ENCODE measurements at regions not wholly inside any gene's neighbourhood (a gene's known extent, or its start where the extent isn't known, plus 50 kb on each side); places are given as distances from the start of the nearest gene placed in this dataset.

DNA sequence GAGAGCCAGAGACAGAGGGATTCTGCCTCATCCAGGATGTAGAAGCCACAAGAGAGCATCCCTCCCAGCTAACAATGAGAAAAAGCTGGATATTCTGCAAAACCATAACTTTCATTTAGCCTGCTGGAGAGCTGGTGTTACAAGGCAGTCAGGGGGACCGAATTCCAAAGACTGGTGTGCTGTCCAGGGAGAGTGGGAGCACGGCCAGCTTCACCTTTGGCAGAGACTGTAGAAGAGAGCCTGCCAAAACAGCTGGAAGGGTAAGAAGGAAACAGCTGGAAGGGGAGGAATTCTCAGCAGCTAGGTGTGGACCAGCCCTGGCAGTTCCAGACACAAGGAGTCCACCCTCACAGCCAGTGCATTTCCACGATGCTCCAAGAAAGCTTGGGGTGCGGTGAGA is 109.9 kb upstream of the LINGO1 start:
- CTCF ChIA-PET, result interaction anchor here (1.0 kb wide), 1 partner anchor 110 kb away, joined by 6 read pairs; the partner anchor contains the start of gene LINGO1
- POLR2A ChIA-PET (ENCODE audit: low non-redundant PET), result no interaction called here
- no peak overlapping the region for H3K27ac ChIP-seq
- TF ChIP-seq, protein P1, sequence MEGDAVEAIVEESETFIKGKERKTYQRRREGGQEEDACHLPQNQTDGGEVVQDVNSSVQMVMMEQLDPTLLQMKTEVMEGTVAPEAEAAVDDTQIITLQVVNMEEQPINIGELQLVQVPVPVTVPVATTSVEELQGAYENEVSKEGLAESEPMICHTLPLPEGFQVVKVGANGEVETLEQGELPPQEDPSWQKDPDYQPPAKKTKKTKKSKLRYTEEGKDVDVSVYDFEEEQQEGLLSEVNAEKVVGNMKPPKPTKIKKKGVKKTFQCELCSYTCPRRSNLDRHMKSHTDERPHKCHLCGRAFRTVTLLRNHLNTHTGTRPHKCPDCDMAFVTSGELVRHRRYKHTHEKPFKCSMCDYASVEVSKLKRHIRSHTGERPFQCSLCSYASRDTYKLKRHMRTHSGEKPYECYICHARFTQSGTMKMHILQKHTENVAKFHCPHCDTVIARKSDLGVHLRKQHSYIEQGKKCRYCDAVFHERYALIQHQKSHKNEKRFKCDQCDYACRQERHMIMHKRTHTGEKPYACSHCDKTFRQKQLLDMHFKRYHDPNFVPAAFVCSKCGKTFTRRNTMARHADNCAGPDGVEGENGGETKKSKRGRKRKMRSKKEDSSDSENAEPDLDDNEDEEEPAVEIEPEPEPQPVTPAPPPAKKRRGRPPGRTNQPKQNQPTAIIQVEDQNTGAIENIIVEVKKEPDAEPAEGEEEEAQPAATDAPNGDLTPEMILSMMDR (conservative IDR thresholded peaks at IDR 0.05; ENCODE audit: low read depth), result no peak
- no peak for DNase-seq (ENCODE audit: low spot score)

DNA sequence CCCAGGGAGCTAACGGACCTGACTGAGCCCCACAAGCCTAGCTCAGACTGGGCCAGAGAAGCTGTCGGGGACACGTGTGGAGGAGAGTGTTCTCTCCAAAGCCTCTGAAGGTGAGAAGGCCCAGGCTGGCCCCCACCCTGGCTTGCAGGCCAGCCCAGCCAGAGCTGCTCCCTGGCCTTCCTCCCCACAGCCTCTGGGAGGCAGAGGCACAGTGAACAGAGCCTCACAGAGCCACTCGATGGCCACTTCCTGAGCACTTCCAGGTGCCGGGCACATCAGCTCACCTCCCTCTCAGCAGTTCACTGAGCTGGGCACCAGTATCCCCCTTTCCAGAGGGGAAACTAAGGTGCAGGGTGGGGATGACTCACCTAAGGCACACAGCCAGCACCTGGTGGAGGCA is 109.4 kb upstream of the LINGO1 start:
- TF ChIP-seq, protein P1 (conservative IDR thresholded peaks at IDR 0.05; ENCODE audit: low read depth), result no peak
- no peak overlapping the region for H3K27ac ChIP-seq
- CTCF ChIA-PET, result interaction anchor here (0.6 to 1.0 kb wide), 2 partner anchors 38 to 109 kb away, joined by 3 to 6 read pairs; partner anchors contain the start of gene LINGO1
- POLR2A ChIA-PET (ENCODE audit: low non-redundant PET), result no interaction called here
- DNase-seq (ENCODE audit: low spot score), result no peak

DNA sequence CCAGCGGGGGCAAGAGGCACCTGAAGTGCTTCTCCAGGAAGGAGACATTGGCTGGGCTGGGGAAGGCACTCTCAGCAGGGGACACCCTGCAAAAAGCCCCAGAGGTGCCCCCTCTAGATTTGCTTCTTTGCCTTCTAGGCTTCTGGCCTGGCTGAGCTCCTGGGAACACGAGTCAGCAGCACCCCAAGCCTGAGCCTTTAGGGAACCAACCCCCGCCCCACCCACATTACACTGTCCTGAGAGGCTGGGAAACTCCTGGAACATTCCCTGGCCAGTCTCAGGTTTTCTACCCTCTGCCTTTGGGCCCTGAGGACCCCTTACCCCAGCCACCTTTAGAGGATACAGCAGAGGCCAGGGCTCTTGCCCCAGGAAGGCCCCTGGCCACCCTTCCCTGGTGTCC is 108.4 kb upstream of the LINGO1 start:
- TF ChIP-seq, protein P1 (conservative IDR thresholded peaks at IDR 0.05; ENCODE audit: low read depth), result no peak
- ChIA-PET POLR2A (ENCODE audit: low non-redundant PET) (no interaction called here), CTCF (no interaction called here)
- H3K27ac ChIP-seq, result no peak overlapping the region
- no peak for DNase-seq (ENCODE audit: low spot score)

DNA sequence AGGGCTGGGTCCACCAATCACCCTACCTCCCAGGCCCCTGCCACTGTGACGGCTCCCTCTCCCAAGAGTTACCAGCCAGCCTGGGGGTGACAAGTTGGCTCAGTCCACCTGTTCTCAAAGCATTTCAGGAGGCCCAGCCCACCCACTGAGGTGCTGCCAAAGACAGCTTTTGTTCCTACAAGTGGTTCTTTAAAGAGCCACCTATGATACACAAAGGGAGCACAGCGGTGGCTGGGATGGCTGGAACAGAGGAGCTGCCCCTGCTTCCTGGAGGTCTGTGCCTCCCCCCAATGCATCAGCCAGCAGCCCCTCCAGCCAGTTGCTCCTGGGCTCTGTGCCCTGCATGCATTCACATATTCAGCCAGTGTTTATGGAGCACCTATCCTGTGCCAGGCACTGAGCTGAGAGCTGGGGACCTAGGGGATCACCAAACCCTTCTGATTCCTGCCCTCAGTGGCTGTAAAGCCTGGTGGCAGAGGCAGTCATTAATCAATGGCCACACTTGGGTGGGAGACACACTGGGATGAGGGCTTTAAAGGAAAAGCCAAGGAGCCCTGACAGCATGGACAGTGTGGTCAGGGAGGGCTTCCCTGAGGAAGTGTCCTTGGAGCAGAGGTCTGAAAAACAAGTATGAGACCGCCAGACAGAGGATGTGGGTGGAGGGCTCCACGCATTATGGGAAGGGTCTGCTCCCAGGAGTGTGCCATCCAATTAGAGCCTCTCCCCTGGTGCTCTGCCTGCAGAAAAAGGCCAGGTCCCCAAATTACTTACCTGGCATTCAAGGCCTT is 107.1 kb upstream of the LINGO1 start:
- no peak overlapping the region for H3K27ac ChIP-seq
- DNase-seq (ENCODE audit: low spot score), result no peak
- ChIA-PET POLR2A (ENCODE audit: low non-redundant PET) (no interaction called here), CTCF (interaction anchor here (0.8 to 1.0 kb wide), 3 partner anchors 81 to 107 kb away, joined by 3 to 4 read pairs (median 4); partner anchors contain the start of gene LINGO1)
- TF ChIP-seq, protein P1 (conservative IDR thresholded peaks at IDR 0.05; ENCODE audit: low read depth), result no peak

DNA sequence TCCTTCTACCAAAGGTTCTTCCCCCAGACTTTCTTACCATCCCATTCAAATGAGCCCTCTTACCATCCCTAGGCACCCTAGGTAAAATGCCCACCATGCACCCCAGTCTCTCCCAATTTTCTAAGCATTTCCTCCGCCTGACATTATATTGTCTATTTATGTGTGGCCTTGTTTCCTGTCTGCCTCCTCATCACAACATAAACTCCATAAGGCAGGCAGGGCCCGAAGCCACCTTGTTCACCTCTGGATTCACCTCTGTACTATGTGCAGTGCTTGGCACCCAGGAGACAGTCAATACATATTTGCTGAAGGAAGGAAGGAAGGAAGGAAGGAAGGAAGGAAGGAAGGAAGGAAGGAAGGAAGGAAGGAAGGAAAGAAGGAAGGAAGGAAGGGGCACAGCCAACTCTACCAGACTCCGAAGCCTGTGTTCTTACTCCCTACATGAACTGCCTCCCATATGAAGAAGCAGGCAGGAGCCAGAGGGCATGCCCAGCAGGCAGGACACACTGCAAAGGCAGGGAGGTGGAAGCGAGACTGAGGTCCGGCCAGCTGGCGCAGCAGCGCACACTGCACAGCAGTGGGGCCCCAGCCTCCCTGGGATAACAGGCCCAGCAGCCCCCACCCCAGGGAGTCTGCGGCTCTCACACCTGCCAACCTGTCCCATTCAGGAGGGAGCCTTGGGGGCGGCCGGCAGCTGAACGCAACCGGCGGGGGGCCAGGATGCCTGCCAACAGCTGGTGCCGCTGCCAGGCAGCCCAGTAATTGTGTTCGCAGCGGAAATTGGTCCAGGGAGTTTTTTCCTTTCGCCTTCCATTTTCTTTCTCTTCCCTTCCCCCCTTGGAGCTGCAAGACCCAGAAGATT is 106.0 kb upstream of the LINGO1 start:
- ChIA-PET CTCF (interaction anchor here (0.8 to 1.0 kb wide), 2 partner anchors 96 to 106 kb away, joined by 3 to 4 read pairs; partner anchors contain the start of gene LINGO1), POLR2A (ENCODE audit: low non-redundant PET) (no interaction called here)
- TF ChIP-seq, protein P1 (conservative IDR thresholded peaks at IDR 0.05; ENCODE audit: low read depth), result no peak
- no peak overlapping the region for H3K27ac ChIP-seq
- DNase-seq (ENCODE audit: low spot score), result no peak

DNA sequence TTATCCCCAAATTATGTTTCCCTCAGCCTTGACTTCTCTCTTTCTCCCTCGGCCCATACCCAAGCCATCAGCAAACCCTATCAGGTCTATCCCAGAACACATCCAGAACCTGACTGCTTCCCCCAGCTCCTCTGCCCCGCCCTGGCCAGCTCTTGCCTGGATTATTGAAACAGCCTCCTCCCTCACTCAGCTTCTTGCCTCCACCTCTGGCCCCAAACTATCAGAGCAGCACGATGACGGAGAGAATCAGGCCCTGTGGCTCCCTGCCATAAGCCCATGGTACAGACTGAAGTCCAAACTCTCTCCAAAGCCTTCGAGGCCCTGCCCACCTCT is 105.3 kb upstream of the LINGO1 start:
- CTCF ChIA-PET, result no interaction called here
- TF ChIP-seq, protein P1 (conservative IDR thresholded peaks at IDR 0.05; ENCODE audit: low read depth), result no peak
- POLR2A ChIA-PET (ENCODE audit: low non-redundant PET), result no interaction called here

More for the DNA sequence above, 105.3 kb upstream of the LINGO1 start:
- H3K27ac ChIP-seq, result no peak overlapping the region
- no peak for DNase-seq (ENCODE audit: low spot score)

Data from RWPE1 (cell line).